CD4-positive, alpha-beta T cell treated with Interleukin-4 for 1 hour (primary cell): ENCODE measurements at regions not wholly inside any gene's neighbourhood (a gene's known extent, or its start where the extent isn't known, plus 50 kb on each side); places are given as distances from the start of the nearest gene placed in this dataset.

Source experiments
- DNase-seq, 2 donors: peaks; one replicate each; pipeline ENCODE4 v3.0.0-alpha.2; 2020 to 2022

GRCh38 chr7:30212701-30213111, 71.7 kb upstream of the ZNRF2 start:
- no peak for DNase-seq

- DNase-seq: no peak
Observed at GRCh38 chr7:30213637-30214036, 70.8 kb upstream of the ZNRF2 start.

- DNase-seq: no peak
Observed at GRCh38 chr7:30214651-30215137, 69.7 kb upstream of the ZNRF2 start.

GRCh38 chr7:30221764-30222163, 62.6 kb upstream of the ZNRF2 start:
- DNase-seq: no peak

GRCh38 chr7:30222515-30223215, 61.7 kb upstream of the ZNRF2 start:
- no peak for DNase-seq

GRCh38 chr7:30223896-30224295, 60.5 kb upstream of the ZNRF2 start:
- no peak for DNase-seq

GRCh38 chr7:30224511-30225062, 59.8 kb upstream of the ZNRF2 start:
- peak; percentile 14 to 30 for DNase-seq

- peak; percentile 18 to 82 for DNase-seq
Observed at GRCh38 chr7:30225863-30226613, 58.4 kb upstream of the ZNRF2 start.

GRCh38 chr7:30226614-30227268, 57.7 kb upstream of the ZNRF2 start:
- peak in 1 of 2 donors; percentile 13 for DNase-seq

GRCh38 chr7:30231271-30231670, 53.1 kb upstream of the ZNRF2 start:
- DNase-seq: no peak

- no peak for DNase-seq
Observed at GRCh38 chr7:30232391-30232790, 52.0 kb upstream of the ZNRF2 start.
